22Rv1 (cell line): ENCODE measurements at regions not wholly inside any gene's neighbourhood (a gene's known extent, or its start where the extent isn't known, plus 50 kb on each side); places are given as distances from the start of the nearest gene placed in this dataset.

Experiments used
- ZFX ChIP-seq: fragments of 450-650 bp; IDR thresholded peaks from 2 replicates; pipeline ENCODE4 v1.6.1; 2017; ENCODE audit warnings: antibody characterized with exemption, borderline replicate concordance
- TF ChIP-seq, protein P1 (sequence below): fragments of 450-650 bp; IDR thresholded peaks from 2 replicates; pipeline ENCODE4 v1.5.1; 2017; ENCODE audit warnings: mild to moderate bottlenecking

DNA sequence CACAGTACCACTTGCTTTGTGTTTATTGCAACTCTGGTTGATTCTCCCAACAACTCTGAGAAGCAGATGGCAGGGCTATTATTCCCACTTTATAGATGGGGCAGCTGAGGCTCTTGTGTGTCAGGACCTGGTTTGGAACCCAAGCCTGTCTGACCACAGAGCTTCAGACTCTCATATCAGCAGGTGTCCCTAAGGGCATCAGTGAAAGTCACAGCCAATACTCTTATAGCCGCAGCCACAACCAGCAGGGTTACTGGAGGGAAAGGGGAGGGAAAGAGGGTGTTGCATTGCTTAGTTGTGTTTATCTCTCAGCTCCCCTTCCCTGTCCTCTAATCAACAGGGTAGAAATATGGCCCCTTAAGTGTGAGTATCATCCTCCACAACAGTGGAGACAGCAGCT is 304.0 kb downstream of the RRAGC start:
- TF ChIP-seq, protein P1, sequence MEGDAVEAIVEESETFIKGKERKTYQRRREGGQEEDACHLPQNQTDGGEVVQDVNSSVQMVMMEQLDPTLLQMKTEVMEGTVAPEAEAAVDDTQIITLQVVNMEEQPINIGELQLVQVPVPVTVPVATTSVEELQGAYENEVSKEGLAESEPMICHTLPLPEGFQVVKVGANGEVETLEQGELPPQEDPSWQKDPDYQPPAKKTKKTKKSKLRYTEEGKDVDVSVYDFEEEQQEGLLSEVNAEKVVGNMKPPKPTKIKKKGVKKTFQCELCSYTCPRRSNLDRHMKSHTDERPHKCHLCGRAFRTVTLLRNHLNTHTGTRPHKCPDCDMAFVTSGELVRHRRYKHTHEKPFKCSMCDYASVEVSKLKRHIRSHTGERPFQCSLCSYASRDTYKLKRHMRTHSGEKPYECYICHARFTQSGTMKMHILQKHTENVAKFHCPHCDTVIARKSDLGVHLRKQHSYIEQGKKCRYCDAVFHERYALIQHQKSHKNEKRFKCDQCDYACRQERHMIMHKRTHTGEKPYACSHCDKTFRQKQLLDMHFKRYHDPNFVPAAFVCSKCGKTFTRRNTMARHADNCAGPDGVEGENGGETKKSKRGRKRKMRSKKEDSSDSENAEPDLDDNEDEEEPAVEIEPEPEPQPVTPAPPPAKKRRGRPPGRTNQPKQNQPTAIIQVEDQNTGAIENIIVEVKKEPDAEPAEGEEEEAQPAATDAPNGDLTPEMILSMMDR, result no peak
- TF ChIP-seq ZFX, result no peak
